ENCODE measurements at regions not wholly inside any gene's neighbourhood (a gene's known extent, or its start where the extent isn't known, plus 50 kb on each side); places are given as distances from the start of the nearest gene placed in this dataset.

DNA sequence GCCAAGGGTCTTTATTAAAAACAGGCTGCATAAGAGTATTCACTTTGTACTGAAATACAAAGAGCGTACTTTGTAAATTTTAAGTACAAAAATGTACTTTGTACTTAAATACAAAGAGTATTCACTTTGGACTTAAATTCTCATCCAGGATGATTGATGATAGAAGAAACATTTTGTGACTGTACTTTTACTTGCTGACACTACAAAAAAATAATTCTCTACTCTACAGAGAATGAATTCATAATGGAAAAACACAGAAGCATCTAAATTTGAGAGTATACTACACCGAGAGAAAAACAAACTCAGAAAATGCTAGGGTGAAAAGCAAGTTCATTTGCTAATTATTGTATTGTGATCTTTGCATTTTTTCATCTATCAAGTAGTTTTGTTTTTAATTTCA is 54.4 kb upstream of the STXBP5 start:
- no peak overlapping the region for H3K4me3 ChIP-seq
- TF ChIP-seq, protein P1, sequence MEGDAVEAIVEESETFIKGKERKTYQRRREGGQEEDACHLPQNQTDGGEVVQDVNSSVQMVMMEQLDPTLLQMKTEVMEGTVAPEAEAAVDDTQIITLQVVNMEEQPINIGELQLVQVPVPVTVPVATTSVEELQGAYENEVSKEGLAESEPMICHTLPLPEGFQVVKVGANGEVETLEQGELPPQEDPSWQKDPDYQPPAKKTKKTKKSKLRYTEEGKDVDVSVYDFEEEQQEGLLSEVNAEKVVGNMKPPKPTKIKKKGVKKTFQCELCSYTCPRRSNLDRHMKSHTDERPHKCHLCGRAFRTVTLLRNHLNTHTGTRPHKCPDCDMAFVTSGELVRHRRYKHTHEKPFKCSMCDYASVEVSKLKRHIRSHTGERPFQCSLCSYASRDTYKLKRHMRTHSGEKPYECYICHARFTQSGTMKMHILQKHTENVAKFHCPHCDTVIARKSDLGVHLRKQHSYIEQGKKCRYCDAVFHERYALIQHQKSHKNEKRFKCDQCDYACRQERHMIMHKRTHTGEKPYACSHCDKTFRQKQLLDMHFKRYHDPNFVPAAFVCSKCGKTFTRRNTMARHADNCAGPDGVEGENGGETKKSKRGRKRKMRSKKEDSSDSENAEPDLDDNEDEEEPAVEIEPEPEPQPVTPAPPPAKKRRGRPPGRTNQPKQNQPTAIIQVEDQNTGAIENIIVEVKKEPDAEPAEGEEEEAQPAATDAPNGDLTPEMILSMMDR (IDR thresholded peaks at IDR 0.05; ENCODE audit: low read depth, low read length) = no peak
- DNase-seq (ENCODE audit: low read depth in 1 of 2, low spot score in 1 of 2) = no peak
- H3K27ac ChIP-seq = no peak overlapping the region
- H3K4me1 ChIP-seq (ENCODE audit: low read depth) = no peaks in the 10 kb centered on the region
- no peaks in the 10 kb centered on the region for H3K27me3 ChIP-seq
- no peaks in the 10 kb centered on the region for H3K36me3 ChIP-seq
- H3K9me3 ChIP-seq (ENCODE audit: low read depth) = no peaks in the 10 kb centered on the region

DNA sequence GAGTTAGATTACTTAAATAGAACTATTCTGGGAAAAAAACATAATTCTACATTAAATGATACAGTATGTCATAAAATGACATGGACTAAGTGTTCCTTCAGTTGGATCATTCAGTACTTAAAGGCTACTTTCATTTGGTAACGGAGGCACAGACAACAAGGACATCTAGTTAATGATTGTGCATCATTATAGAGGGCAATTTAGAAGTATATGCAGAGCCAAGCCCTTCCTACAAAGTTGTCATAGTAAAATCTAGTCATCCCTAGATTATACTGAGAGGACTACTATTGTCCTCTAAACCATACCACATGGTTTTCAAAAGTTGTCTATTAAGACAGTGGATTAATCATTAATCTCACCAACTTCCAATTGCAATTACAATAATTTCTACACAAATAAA is 53.9 kb upstream of the STXBP5 start:
- H3K9me3 ChIP-seq (ENCODE audit: low read depth) = no peaks in the 10 kb centered on the region
- H3K4me3 ChIP-seq = no peak overlapping the region
- H3K36me3 ChIP-seq = no peaks in the 10 kb centered on the region
- no peaks in the 10 kb centered on the region for H3K27me3 ChIP-seq
- no peaks in the 10 kb centered on the region for H3K4me1 ChIP-seq (ENCODE audit: low read depth)
- no peak for DNase-seq (ENCODE audit: low read depth in 1 of 2, low spot score in 1 of 2)
- no peak overlapping the region for H3K27ac ChIP-seq
- TF ChIP-seq, protein P1 (IDR thresholded peaks at IDR 0.05; ENCODE audit: low read depth, low read length) = no peak

Measured in cardiac muscle cell (in vitro differentiated cells and primary cell).